ENCODE measurements at regions not wholly inside any gene's neighbourhood (a gene's known extent, or its start where the extent isn't known, plus 50 kb on each side); places are given as distances from the start of the nearest gene placed in this dataset.
"Not testable (repeated sequence)": the region's sequence is repeated elsewhere in the genome, so short reads cannot be mapped to it uniquely, and the experiment has no call there.

- POLR2A ChIA-PET (ENCODE audit: low non-redundant PET): no interaction called here
- H3K27ac ChIP-seq: no peak overlapping the region
- no peak for DNase-seq (ENCODE audit: low spot score)
- no peak for TF ChIP-seq CTCF (conservative IDR thresholded peaks at IDR 0.05; ENCODE audit: low read depth)
- CTCF ChIA-PET: interaction anchor here (0.6 to 2.8 kb wide), 2 partner anchors 12 to 81 kb away, joined by 4 to 9 read pairs; no protein-coding TSS in a partner anchor
Observed at GRCh38 chr20:53647286-53647821, 53.7 kb upstream of the ZNF217 start.

- DNase-seq (ENCODE audit: low spot score): no peak
- H3K27ac ChIP-seq: no peak overlapping the region
- ChIA-PET POLR2A (ENCODE audit: low non-redundant PET) (no interaction called here), CTCF (interaction anchor here (2.8 kb wide), 1 partner anchor 11 kb away, joined by 9 read pairs; no protein-coding TSS in a partner anchor)
- TF ChIP-seq CTCF (conservative IDR thresholded peaks at IDR 0.05; ENCODE audit: low read depth): no peak
Observed at GRCh38 chr20:53646550-53646949, 52.9 kb upstream of the ZNF217 start.

- ChIA-PET POLR2A (ENCODE audit: low non-redundant PET) (no interaction called here), CTCF (interaction anchor here (2.8 kb wide), 1 partner anchor 10 kb away, joined by 9 read pairs; no protein-coding TSS in a partner anchor)
- no peak for TF ChIP-seq CTCF (conservative IDR thresholded peaks at IDR 0.05; ENCODE audit: low read depth)
- DNase-seq (ENCODE audit: low spot score): no peak
- H3K27ac ChIP-seq: no peak overlapping the region
Observed at GRCh38 chr20:53645582-53645897, 51.9 kb upstream of the ZNF217 start.

- POLR2A ChIA-PET (ENCODE audit: low non-redundant PET); DNase-seq (ENCODE audit: low spot score); CTCF ChIA-PET: not testable (repeated sequence)
- 0 out of 2 replicates have a peak overlapping the region, but pooled peaks have one; percentile 21 for H3K27ac ChIP-seq
Observed at GRCh38 chr20:53644108-53644507, 50.5 kb upstream of the ZNF217 start.

Measured in RWPE1 (cell line).